Tibial nerve (tissue), 4 donors: ENCODE measurements at regions not wholly inside any gene's neighbourhood (a gene's known extent, or its start where the extent isn't known, plus 50 kb on each side); places are given as distances from the start of the nearest gene placed in this dataset.

Source experiments
- DNase-seq, 2 donors: peaks; one replicate each; pipeline ENCODE4 v3.0.0-alpha.2; 2019; ENCODE audit warnings: low spot score in 2 of 2
- H3K27ac ChIP-seq, 4 donors: fragments of 200-600 bp; sonication (generic) in 3 of 4; one replicate each; pipeline ENCODE4 v1.5.1; 2017 to 2019; ENCODE audit warnings: mild to moderate bottlenecking in 1 of 4
- H3K27me3 ChIP-seq, 2 donors: fragments of 200-600 bp; sonication (generic) in 1 of 2; one replicate each; pipeline versions ENCODE4 v1.5.1 to v1.6.0; 2017 to 2019
- H3K36me3 ChIP-seq, 3 donors: fragments of 200-600 bp; sonication (generic); one replicate each; pipeline ENCODE4 v1.5.1; 2018 to 2019
- H3K4me1 ChIP-seq, 4 donors: fragments of 200-600 bp; sonication (generic) in 3 of 4; one replicate each; pipeline ENCODE4 v1.5.1; 2017 to 2019
- H3K4me3 ChIP-seq, 4 donors: fragments of 200-600 bp; sonication (generic) in 3 of 4; one replicate each; pipeline ENCODE4 v1.5.1; 2017 to 2019; ENCODE audit warnings: mild to moderate bottlenecking in 1 of 4, moderate library complexity in 1 of 4
- H3K9me3 ChIP-seq, 4 donors: fragments of 200-600 bp; sonication (generic) in 3 of 4; one replicate each; pipeline ENCODE4 v1.5.1; 2017 to 2019
- EP300 ChIP-seq, 2 donors: sonication (generic); formaldehyde crosslinking; IDR thresholded peaks; one replicate each; pipeline ENCODE4 v1.6.1; 2017; ENCODE audit warnings: antibody characterized with exemption in 2 of 2, mild to moderate bottlenecking in 1 of 2
- POLR2A ChIP-seq, 2 donors: fragments of 450-650 bp; IDR thresholded peaks; one replicate each; pipeline ENCODE4 v1.6.1; 2017; ENCODE audit warnings: antibody characterized with exemption in 2 of 2, mild to moderate bottlenecking in 2 of 2, moderate library complexity in 2 of 2
- WGBS, 2 donors: methylation state at CpG; one replicate each; pipeline ENCODE4 v1.1.5; 2018; 5-methylcytosine and 5-hydroxymethylcytosine counted together
- TF ChIP-seq, protein P1 (sequence below), 5 experiments: fragments of 200-600 bp in 3 of 5; fragments of 450-650 bp in 2 of 5; sonication (generic) in 3 of 5; IDR thresholded peaks; one replicate each; pipeline ENCODE4 v1.5.1; 2016 to 2019; ENCODE audit warnings: antibody characterized with exemption in 5 of 5, mild to moderate bottlenecking in 3 of 5, moderate library complexity in 2 of 5

DNA sequence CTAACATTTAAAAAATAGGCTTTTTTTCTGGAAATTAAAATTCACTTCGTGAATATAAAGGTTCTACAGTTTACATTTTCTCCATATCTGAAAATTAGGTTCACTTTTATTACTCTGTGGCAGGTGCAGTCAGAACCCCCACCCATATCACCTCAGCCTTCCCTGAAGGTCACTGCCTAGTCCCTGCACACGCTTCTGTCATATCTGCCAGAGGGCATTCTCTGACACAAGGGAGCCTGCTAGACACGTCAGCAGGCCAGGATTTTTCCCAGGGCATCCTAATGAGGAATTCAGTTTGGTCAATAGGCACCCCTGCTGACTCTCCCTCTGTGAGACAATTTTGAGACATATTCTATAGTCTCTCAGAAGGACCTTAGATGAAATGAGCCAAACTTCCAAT, 475.7 kb upstream of the PKDCC start:
- Histone ChIP-seq H3K4me3 (no peak overlapping the region), H3K9me3 (no peaks in the 10 kb centered on the region), H3K27me3 (no peaks in the 10 kb centered on the region), H3K36me3 (no peaks in the 10 kb centered on the region), H3K27ac (no peak overlapping the region), H3K4me1 (no peaks in the 10 kb centered on the region)
- 91 to 94% methylated on average over 3 of the region's 3 CpGs for WGBS, 2 donors
- TF ChIP-seq POLR2A (IDR thresholded peaks at IDR 0.05) (no peak), EP300 (IDR thresholded peaks at IDR 0.05) (no peak)
- TF ChIP-seq, protein P1, sequence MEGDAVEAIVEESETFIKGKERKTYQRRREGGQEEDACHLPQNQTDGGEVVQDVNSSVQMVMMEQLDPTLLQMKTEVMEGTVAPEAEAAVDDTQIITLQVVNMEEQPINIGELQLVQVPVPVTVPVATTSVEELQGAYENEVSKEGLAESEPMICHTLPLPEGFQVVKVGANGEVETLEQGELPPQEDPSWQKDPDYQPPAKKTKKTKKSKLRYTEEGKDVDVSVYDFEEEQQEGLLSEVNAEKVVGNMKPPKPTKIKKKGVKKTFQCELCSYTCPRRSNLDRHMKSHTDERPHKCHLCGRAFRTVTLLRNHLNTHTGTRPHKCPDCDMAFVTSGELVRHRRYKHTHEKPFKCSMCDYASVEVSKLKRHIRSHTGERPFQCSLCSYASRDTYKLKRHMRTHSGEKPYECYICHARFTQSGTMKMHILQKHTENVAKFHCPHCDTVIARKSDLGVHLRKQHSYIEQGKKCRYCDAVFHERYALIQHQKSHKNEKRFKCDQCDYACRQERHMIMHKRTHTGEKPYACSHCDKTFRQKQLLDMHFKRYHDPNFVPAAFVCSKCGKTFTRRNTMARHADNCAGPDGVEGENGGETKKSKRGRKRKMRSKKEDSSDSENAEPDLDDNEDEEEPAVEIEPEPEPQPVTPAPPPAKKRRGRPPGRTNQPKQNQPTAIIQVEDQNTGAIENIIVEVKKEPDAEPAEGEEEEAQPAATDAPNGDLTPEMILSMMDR (IDR thresholded peaks at IDR 0.05): no peak
- no peak for DNase-seq

DNA sequence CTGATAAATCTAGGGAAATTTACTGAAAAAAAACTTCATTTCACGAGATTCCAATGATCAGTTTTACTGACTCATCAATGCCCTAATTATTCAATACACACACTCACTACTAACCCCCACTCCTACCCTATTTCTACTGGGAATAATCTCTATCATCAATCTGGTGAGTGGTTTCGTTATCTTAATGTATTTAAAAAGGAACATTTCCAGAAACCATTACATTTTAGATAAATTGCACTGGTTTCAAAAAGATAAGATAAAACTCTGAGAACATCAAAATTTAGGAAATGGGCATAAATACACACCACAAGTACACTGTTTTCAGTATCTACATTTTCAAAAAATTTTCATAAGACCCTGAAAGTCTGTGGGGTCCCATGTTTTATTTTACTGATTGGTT, 471.4 kb upstream of the PKDCC start:
- TF ChIP-seq EP300 (IDR thresholded peaks at IDR 0.05) (no peak), POLR2A (IDR thresholded peaks at IDR 0.05) (no peak)
- TF ChIP-seq, protein P1 (IDR thresholded peaks at IDR 0.05): no peak
- Histone ChIP-seq H3K4me1 (no peaks in the 10 kb centered on the region), H3K36me3 (no peaks in the 10 kb centered on the region), H3K27me3 (no peaks in the 10 kb centered on the region), H3K9me3 (no peaks in the 10 kb centered on the region), H3K27ac (no peak overlapping the region), H3K4me3 (no peak overlapping the region)
- DNase-seq: no peak
- 82 to 84% methylated on average over 2 of the region's 2 CpGs for WGBS, 2 donors

DNA sequence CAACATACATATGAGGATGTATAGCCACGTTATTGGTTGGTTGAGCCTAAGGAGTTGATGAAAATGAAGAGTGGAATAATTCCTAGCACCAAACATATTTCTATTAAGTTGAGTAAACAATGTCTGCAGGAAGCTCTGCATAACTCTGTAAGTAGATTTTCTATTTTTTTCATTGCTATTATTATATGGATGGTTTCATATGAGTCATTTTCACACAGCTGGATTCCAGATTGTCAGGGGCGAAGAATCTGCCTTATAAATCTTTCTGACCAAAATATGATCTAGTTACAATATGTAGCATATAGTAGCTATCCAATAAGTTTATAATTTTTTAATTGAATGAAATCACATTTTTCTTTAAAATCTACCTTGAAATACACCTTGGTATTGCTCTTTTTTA, 468.0 kb upstream of the PKDCC start:
- no peaks in the 10 kb centered on the region for H3K36me3 ChIP-seq
- H3K27ac ChIP-seq: no peak overlapping the region
- TF ChIP-seq, protein P1 (IDR thresholded peaks at IDR 0.05): no peak
- TF ChIP-seq EP300 (IDR thresholded peaks at IDR 0.05) (no peak), POLR2A (IDR thresholded peaks at IDR 0.05) (no peak)
- no peak overlapping the region for H3K4me3 ChIP-seq
- 83 to 91% methylated on average over 2 of the region's 2 CpGs for WGBS, 2 donors
- H3K9me3 ChIP-seq: peaks cover 0 to 18% (median 2%) of the 10 kb centered on the region in 4 donors
- H3K27me3 ChIP-seq: no peaks in the 10 kb centered on the region
- H3K4me1 ChIP-seq: no peaks in the 10 kb centered on the region
- no peak for DNase-seq

DNA sequence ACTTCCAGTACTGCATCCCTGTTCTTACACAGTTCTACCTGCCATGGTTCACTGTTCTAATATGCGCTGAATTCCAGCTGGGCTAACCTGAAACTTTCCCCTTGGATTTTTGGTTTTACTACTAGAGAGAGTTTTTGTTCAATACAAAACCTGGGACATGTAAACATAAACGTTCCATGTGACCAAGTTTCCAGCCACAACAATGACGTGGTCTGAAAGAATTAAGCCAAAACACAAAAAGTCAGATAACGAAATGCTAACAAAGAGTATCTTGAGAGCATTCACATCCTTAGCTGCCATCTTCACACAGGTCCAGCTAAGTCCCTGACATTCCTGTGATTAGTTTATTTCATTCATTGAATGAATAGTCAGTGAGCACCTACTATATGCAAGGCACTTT, 467.0 kb upstream of the PKDCC start:
- Histone ChIP-seq H3K9me3 (peaks cover 0 to 28% (median 2%) of the 10 kb centered on the region in 4 donors), H3K27ac (no peak overlapping the region), H3K4me1 (no peaks in the 10 kb centered on the region), H3K36me3 (no peaks in the 10 kb centered on the region), H3K4me3 (no peak overlapping the region), H3K27me3 (no peaks in the 10 kb centered on the region)
- TF ChIP-seq EP300 (IDR thresholded peaks at IDR 0.05) (no peak), POLR2A (IDR thresholded peaks at IDR 0.05) (no peak)
- TF ChIP-seq, protein P1 (IDR thresholded peaks at IDR 0.05): no peak
- no peak for DNase-seq
- 87 to 93% methylated on average over 4 of the region's 4 CpGs for WGBS, 2 donors

DNA sequence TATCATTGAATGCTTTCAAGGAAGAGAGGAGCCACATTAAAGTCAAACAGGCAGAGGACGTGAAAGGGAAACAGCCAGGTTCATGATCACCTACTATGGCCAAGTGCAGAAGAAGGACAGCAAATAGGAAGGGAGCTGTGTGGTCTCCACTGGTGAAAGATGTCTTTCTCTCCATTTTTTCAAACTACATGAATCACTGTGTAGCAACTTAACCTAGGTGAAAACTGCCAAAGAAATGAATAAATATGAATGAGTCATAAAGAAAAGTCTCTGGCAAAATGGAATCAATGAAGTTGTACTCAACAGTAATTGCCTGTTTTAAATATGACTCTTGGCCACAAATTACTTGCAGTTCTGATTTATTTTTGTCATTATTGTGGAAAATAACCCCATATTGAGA, 452.6 kb upstream of the PKDCC start:
- H3K9me3 ChIP-seq: no peaks in the 10 kb centered on the region
- H3K4me3 ChIP-seq: no peak overlapping the region
- DNase-seq: no peak
- 44 to 49% methylated on average over 1 of the region's 1 CpG for WGBS, 2 donors
- TF ChIP-seq, protein P1 (IDR thresholded peaks at IDR 0.05): no peak
- no peak for TF ChIP-seq POLR2A (IDR thresholded peaks at IDR 0.05)
- TF ChIP-seq EP300 (IDR thresholded peaks at IDR 0.05): no peak
- H3K27me3 ChIP-seq: peaks cover 0 to 2% of the 10 kb centered on the region in 2 donors
- H3K27ac ChIP-seq: no peak overlapping the region
- H3K36me3 ChIP-seq: no peaks in the 10 kb centered on the region
- H3K4me1 ChIP-seq: peaks cover 3 to 29% (median 15%) of the 10 kb centered on the region in 4 donors
